ENCODE measurements at regions not wholly inside any gene's neighbourhood (a gene's known extent, or its start where the extent isn't known, plus 50 kb on each side); places are given as distances from the start of the nearest gene placed in this dataset.
"Not testable (repeated sequence)": the region's sequence is repeated elsewhere in the genome, so short reads cannot be mapped to it uniquely, and the experiment has no call there.

DNA sequence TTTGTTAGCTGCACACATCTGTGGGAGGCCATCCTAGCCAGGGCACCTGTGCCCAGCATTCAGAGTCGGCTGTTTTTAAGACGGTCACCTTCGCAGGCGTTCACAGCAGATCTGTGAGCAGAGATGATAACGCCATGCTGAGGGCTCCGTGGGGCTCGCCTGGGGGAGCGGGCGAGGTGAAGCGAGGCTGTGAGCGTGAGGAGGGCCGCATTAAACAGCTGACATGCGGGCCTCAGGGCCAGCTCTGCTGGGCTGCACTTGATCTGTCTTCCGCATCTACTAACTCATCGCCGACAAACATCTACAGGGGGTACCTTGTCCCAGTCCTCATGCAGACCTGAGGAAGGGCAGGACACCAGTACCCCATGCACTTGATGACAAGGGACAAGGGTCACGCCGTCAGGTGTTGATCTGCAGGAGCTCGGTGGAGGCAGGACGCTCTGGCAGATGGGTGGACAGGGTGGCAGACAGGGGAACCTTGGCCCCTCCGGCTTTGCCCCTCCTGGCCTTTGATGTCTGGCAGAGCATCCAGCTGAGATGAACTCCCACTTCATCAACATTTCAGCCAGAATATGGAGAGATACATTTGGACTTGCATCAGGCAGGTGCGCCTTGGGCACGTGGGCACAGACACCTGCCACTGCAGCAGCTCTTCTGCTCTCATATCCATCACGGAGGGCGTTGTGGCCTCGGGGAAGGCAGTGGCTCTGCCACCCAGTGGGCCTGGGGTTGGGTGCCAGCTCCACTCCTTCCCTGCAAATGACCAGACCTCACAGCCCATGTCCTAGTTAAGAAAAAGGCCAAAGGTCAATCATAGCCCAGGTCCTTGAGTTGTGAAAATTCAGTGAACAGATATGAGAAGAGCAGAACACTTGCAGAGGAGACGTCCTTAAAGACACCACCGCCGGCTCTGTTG, 822.9 kb downstream of the BRD1 start:
- no peak for DNase-seq (ENCODE audit: low read depth)
- H3K36me3 ChIP-seq (ENCODE audit: control insufficient read depth, insufficient read depth, low read length): no peaks in the 10 kb centered on the region
- ChIA-PET POLR2A (no interaction called here), CTCF (no interaction called here)
- no peaks in the 10 kb centered on the region for H3K27me3 ChIP-seq (ENCODE audit: control insufficient read depth, insufficient read depth, low read length)
- TF ChIP-seq, protein P1, sequence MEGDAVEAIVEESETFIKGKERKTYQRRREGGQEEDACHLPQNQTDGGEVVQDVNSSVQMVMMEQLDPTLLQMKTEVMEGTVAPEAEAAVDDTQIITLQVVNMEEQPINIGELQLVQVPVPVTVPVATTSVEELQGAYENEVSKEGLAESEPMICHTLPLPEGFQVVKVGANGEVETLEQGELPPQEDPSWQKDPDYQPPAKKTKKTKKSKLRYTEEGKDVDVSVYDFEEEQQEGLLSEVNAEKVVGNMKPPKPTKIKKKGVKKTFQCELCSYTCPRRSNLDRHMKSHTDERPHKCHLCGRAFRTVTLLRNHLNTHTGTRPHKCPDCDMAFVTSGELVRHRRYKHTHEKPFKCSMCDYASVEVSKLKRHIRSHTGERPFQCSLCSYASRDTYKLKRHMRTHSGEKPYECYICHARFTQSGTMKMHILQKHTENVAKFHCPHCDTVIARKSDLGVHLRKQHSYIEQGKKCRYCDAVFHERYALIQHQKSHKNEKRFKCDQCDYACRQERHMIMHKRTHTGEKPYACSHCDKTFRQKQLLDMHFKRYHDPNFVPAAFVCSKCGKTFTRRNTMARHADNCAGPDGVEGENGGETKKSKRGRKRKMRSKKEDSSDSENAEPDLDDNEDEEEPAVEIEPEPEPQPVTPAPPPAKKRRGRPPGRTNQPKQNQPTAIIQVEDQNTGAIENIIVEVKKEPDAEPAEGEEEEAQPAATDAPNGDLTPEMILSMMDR (IDR thresholded peaks at IDR 0.05; ENCODE audit: insufficient read depth, low read depth, low read length): no peak
- H3K4me3 ChIP-seq (ENCODE audit: low read depth, low read length): no peak overlapping the region

DNA sequence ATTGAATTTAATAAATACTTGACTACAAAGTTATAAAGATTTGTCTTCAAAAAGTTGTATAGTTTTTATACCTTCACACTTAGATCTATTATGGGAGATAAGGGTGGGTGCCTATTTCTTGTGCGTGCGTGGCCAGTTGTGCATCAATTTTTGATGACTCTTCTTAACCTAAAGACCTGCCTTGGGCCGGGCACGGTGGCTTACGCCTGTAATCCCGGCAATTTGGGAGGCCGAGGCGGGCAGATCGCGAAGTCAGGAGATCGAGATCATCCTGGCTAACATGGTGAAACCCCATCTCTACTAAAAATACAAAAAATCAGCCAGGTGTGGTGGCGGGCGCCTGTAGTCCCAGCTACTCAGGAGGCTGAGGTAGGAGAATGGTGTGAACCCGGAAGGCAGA, 830.1 kb downstream of the BRD1 start:
- H3K27me3 ChIP-seq (ENCODE audit: control insufficient read depth, insufficient read depth, low read length); H3K4me3 ChIP-seq (ENCODE audit: low read depth, low read length); CTCF ChIA-PET; POLR2A ChIA-PET; DNase-seq (ENCODE audit: low read depth); H3K36me3 ChIP-seq (ENCODE audit: control insufficient read depth, insufficient read depth, low read length): not testable (repeated sequence)

DNA sequence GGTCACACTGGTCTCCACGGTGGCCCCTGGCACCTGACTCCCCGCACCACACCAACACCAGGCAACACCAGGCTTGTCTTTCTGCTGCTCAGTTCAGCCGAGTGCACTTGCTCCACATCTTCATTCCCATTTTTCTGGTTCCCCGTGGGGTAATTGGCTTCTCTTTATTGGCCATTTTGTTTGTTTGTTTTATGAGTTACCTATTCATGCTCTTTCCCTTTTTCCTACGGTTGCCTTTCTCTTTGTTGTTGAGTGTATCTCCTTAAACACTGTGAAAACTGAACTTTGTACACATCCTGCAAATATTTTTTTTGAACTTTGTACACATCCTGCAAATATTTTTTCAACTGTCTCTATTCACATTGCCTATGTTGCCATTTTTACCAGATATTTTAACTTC, 834.0 kb downstream of the BRD1 start:
- POLR2A ChIA-PET: no interaction called here
- CTCF ChIA-PET: no interaction called here

DNA sequence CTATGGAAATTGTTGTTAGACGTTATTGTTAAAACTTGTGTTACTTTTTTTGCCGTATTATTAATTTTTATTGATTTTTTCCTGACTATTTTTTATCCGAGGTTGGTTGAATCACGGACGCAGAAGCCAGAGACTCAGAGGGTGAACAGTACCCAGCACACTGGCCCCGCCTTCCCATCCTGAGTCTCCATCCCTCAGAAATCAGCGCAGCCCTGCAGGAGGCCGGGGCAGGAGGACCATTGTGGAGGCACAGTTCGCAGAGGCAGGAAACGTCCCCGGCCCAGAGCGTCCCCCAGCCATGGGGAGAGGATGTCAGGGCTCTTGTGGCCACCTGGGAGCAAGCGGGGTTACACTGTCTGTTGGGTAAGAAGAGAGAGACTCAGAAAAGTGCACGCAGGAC, 843.0 kb downstream of the BRD1 start:
- TF ChIP-seq, protein P1 (IDR thresholded peaks at IDR 0.05; ENCODE audit: insufficient read depth, low read depth, low read length): no peak

More for the DNA sequence above, 834.0 kb downstream of the BRD1 start:
- Histone ChIP-seq H3K4me3 (ENCODE audit: low read depth, low read length) (no peak overlapping the region), H3K27me3 (ENCODE audit: control insufficient read depth, insufficient read depth, low read length) (no peaks in the 10 kb centered on the region), H3K36me3 (ENCODE audit: control insufficient read depth, insufficient read depth, low read length) (no peaks in the 10 kb centered on the region)
- no peak for DNase-seq (ENCODE audit: low read depth)
- TF ChIP-seq, protein P1 (IDR thresholded peaks at IDR 0.05; ENCODE audit: insufficient read depth, low read depth, low read length): no peak

DNA sequence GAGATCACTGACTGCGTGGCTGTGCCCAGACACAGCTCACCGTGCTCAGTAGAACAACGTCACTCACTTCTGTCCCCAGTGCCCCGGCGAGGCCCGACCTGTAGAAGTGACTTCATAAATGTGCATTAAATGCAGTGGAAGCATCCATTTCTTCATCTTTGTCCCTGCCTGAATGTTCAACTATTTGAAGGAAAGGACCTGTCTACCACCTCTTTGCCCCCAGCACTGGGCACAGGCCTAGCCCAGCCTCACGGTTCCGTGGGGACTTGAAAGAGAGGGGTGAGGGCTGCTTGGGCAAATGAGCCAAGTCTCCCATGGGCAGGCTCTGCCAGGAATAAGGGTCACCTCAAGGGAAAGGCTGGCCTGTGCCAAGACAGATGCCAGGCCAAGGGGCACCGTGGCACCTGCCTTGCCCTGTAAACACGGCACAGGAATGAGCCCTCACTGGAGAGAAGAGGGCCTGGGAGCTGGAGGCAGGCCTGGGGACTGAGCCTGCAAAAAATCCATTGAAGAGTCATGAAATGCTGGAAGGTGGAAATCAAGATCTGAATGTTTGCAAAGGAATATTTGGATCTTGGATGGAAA, 845.3 kb downstream of the BRD1 start:
- DNase-seq (ENCODE audit: low read depth): no peak
- CTCF ChIA-PET: no interaction called here
- Histone ChIP-seq H3K27me3 (ENCODE audit: control insufficient read depth, insufficient read depth, low read length) (no peaks in the 10 kb centered on the region), H3K4me3 (ENCODE audit: low read depth, low read length) (no peak overlapping the region), H3K36me3 (ENCODE audit: control insufficient read depth, insufficient read depth, low read length) (no peaks in the 10 kb centered on the region)
- TF ChIP-seq, protein P1 (IDR thresholded peaks at IDR 0.05; ENCODE audit: insufficient read depth, low read depth, low read length): no peak
- POLR2A ChIA-PET: no interaction called here

More for the DNA sequence above, 843.0 kb downstream of the BRD1 start:
- POLR2A ChIA-PET: no interaction called here
- Histone ChIP-seq H3K27me3 (ENCODE audit: control insufficient read depth, insufficient read depth, low read length) (no peaks in the 10 kb centered on the region), H3K36me3 (ENCODE audit: control insufficient read depth, insufficient read depth, low read length) (no peaks in the 10 kb centered on the region), H3K4me3 (ENCODE audit: low read depth, low read length) (no peak overlapping the region)
- no peak for DNase-seq (ENCODE audit: low read depth)
- CTCF ChIA-PET: no interaction called here

Data from BJ (cell line).